Loucy (cell line): ENCODE measurements at regions not wholly inside any gene's neighbourhood (a gene's known extent, or its start where the extent isn't known, plus 50 kb on each side); places are given as distances from the start of the nearest gene placed in this dataset.

ENCODE experiments used
- H2AFZ ChIP-seq: fragments of 200-600 bp; sonication (generic); 2 replicates; pipeline ENCODE4 v1.6.0; 2016; ENCODE audit warnings: antibody characterized with exemption, mild to moderate bottlenecking, low read length, moderate library complexity
- H3F3A ChIP-seq: fragments of 200-600 bp; 2 replicates; pipeline ENCODE4 v1.6.0; 2016; ENCODE audit warnings: antibody characterized with exemption, low read depth, mild to moderate bottlenecking
- H3K27me3 ChIP-seq: fragments of 200-600 bp; sonication (generic); 2 replicates; pipeline ENCODE4 v1.6.1; 2014; ENCODE audit warnings: low read length, mild to moderate bottlenecking; ENCODE audit not compliant: insufficient read depth, poor library complexity, severe bottlenecking
- H3K36me3 ChIP-seq: fragments of 200-600 bp; sonication (generic); 2 replicates; pipeline ENCODE4 v1.6.1; 2016; ENCODE audit warnings: low read length; ENCODE audit not compliant: insufficient read depth
- H3K4me1 ChIP-seq: fragments of 200-600 bp; sonication (generic); 2 replicates; pipeline ENCODE4 v1.5.1; 2014; ENCODE audit warnings: low read length, mild to moderate bottlenecking; ENCODE audit not compliant: insufficient read depth, poor library complexity, severe bottlenecking
- H3K4me2 ChIP-seq: fragments of 200-600 bp; sonication (generic); 2 replicates; pipeline ENCODE4 v1.6.0; 2014; ENCODE audit warnings: antibody characterized with exemption, low read length, low read depth, mild to moderate bottlenecking; ENCODE audit not compliant: poor library complexity, severe bottlenecking
- H3K4me3 ChIP-seq: fragments of 200-600 bp; sonication (generic); 2 replicates; pipeline ENCODE4 v1.5.1; 2014; ENCODE audit warnings: low read length, mild to moderate bottlenecking, mixed read lengths; ENCODE audit not compliant: poor library complexity, severe bottlenecking
- H3K79me2 ChIP-seq: fragments of 200-600 bp; sonication (generic); 2 replicates; pipeline ENCODE4 v1.6.1; 2014; ENCODE audit warnings: low read length; ENCODE audit not compliant: insufficient read depth
- H3K9ac ChIP-seq: fragments of 200-600 bp; sonication (generic); 2 replicates; pipeline ENCODE4 v1.6.0; 2014; ENCODE audit warnings: mild to moderate bottlenecking, low read depth, low read length, moderate library complexity; ENCODE audit not compliant: poor library complexity, severe bottlenecking
- H3K9me2 ChIP-seq: fragments of 200-600 bp; sonication (generic); replicated peaks from 2 replicates; pipeline ENCODE4 v1.6.1; 2016; ENCODE audit warnings: low read depth, low read length, mixed read lengths
- H3K9me3 ChIP-seq: fragments of 200-600 bp; sonication (generic); 2 replicates; pipeline ENCODE4 v1.6.1; 2014; ENCODE audit warnings: mild to moderate bottlenecking, antibody characterized with exemption, low read length, low read depth; ENCODE audit not compliant: insufficient read depth
- H4K20me1 ChIP-seq: fragments of 200-600 bp; sonication (generic); 2 replicates; pipeline ENCODE4 v1.6.0; 2014; ENCODE audit warnings: antibody characterized with exemption, low read length, mild to moderate bottlenecking; ENCODE audit not compliant: insufficient read depth, poor library complexity, severe bottlenecking
- CTCF ChIP-seq: fragments of 200-600 bp; sonication (generic); conservative IDR thresholded peaks from 2 replicates; pipeline ENCODE4 v1.5.1; 2014; ENCODE audit warnings: mild to moderate bottlenecking, antibody characterized with exemption, low read length
- EZH2phosphoT487 ChIP-seq: fragments of 200-600 bp; IDR thresholded peaks from 2 replicates; pipeline ENCODE4 v1.6.1; 2018; ENCODE audit warnings: antibody characterized with exemption, mild to moderate bottlenecking, moderate library complexity, borderline replicate concordance

GRCh38 chr14:97546491-97547230 lies 749.5 kb downstream of the VRK1 start:
- H3K9me3 ChIP-seq, result no peaks in the 10 kb centered on the region
- no peaks in the 10 kb centered on the region for H3K9me2 ChIP-seq
- no peaks in the 10 kb centered on the region for H3K4me1 ChIP-seq
- no peaks in the 10 kb centered on the region for H3F3A ChIP-seq
- no peaks in the 10 kb centered on the region for H3K79me2 ChIP-seq
- no peaks in the 10 kb centered on the region for H3K27me3 ChIP-seq
- no peak overlapping the region for H3K4me2 ChIP-seq
- no peak overlapping the region for H2AFZ ChIP-seq
- no peak overlapping the region for H3K9ac ChIP-seq
- no peaks in the 10 kb centered on the region for H4K20me1 ChIP-seq
- no peaks in the 10 kb centered on the region for H3K36me3 ChIP-seq
- no peak overlapping the region for H3K4me3 ChIP-seq
- TF ChIP-seq EZH2phosphoT487, result no peak
- no peak for TF ChIP-seq CTCF

GRCh38 chr14:97550463-97550862 lies 753.3 kb downstream of the VRK1 start:
- Histone ChIP-seq H3K36me3 (no peaks in the 10 kb centered on the region), H3F3A (no peaks in the 10 kb centered on the region), H3K9me3 (no peaks in the 10 kb centered on the region), H3K9ac (no peak overlapping the region), H3K4me1 (no peaks in the 10 kb centered on the region), H3K4me3 (no peak overlapping the region), H3K27me3 (no peaks in the 10 kb centered on the region), H4K20me1 (no peaks in the 10 kb centered on the region), H3K4me2 (no peak overlapping the region), H3K9me2 (no peaks in the 10 kb centered on the region), H3K79me2 (no peaks in the 10 kb centered on the region), H2AFZ (no peak overlapping the region)
- TF ChIP-seq EZH2phosphoT487, result no peak
- TF ChIP-seq CTCF, result no peak

GRCh38 chr14:97554597-97554996 lies 757.4 kb downstream of the VRK1 start:
- Histone ChIP-seq H3K4me2 (no peak overlapping the region), H3K36me3 (no peaks in the 10 kb centered on the region), H3K9me3 (no peaks in the 10 kb centered on the region), H2AFZ (no peak overlapping the region), H4K20me1 (no peaks in the 10 kb centered on the region), H3K4me3 (no peak overlapping the region), H3K79me2 (no peaks in the 10 kb centered on the region), H3K27me3 (no peaks in the 10 kb centered on the region), H3F3A (no peaks in the 10 kb centered on the region), H3K9ac (no peak overlapping the region), H3K4me1 (no peaks in the 10 kb centered on the region), H3K9me2 (no peaks in the 10 kb centered on the region)
- no peak for TF ChIP-seq CTCF
- TF ChIP-seq EZH2phosphoT487, result no peak
